Mammary epithelial cell (primary cell): ENCODE measurements at regions not wholly inside any gene's neighbourhood (a gene's known extent, or its start where the extent isn't known, plus 50 kb on each side); places are given as distances from the start of the nearest gene placed in this dataset.

Experiments used
- CTCF ChIP-seq, 2 donors: IDR thresholded peaks in 1 of 2; conservative IDR thresholded peaks in 1 of 2; 2 replicates each; pipeline ENCODE4 v1.5.1; 2011 to 2012; ENCODE audit warnings: inconsistent platforms in 2 of 2, low read length in 2 of 2, mild to moderate bottlenecking in 2 of 2, control low read depth in 1 of 2, low read depth in 1 of 2; ENCODE audit not compliant: insufficient read depth in 1 of 2; ENCODE audit errors: extremely low read depth in 1 of 2
- EZH2 ChIP-seq: IDR thresholded peaks from 2 replicates; pipeline ENCODE4 v1.6.1; 2012; ENCODE audit warnings: low read length, inconsistent platforms, borderline replicate concordance

GRCh38 chr6:105893741-105894140 lies 192.4 kb upstream of the PRDM1 start:
- TF ChIP-seq EZH2 (no peak), CTCF (conservative IDR thresholded peaks at IDR 0.05 in 1 of 2, IDR thresholded peaks at IDR 0.05 in 1 of 2; ENCODE audit: extremely low read depth in 1 of 2, insufficient read depth in 1 of 2, low read depth in 1 of 2, low read length in 2 of 2) (no peak)
